SK-N-SH treated with all-trans-retinoic acid at 6 μM for 48 hours (cell line): ENCODE measurements at regions not wholly inside any gene's neighbourhood (a gene's known extent, or its start where the extent isn't known, plus 50 kb on each side); places are given as distances from the start of the nearest gene placed in this dataset.

Source experiments
- ATAC-seq: fragments of 200-7000 bp; cut with Tn5 transposase; 3 replicates; pipeline ENCODE4 v1.9.1; 2020; ENCODE audit warnings: mild to moderate bottlenecking, moderate library complexity
- ARNTL ChIP-seq: fragments of 450-650 bp; formaldehyde crosslinking; IDR thresholded peaks from 2 replicates; pipeline ENCODE4 v1.5.0; 2020; ENCODE audit warnings: low read depth, mild to moderate bottlenecking, moderate library complexity, borderline replicate concordance
- BACH2 ChIP-seq: fragments of 250-450 bp; sonication (Bioruptor Pico); IDR thresholded peaks from 2 replicates; pipeline ENCODE4 v1.9.0; 2021; ENCODE audit warnings: mild to moderate bottlenecking, borderline replicate concordance
- CSDC2 ChIP-seq: fragments of 250-450 bp; sonication (Bioruptor Pico); IDR thresholded peaks from 2 replicates; pipeline ENCODE4 v1.5.0; 2020; ENCODE audit warnings: mild to moderate bottlenecking, moderate library complexity
- ESRRG ChIP-seq: fragments of 250-450 bp; sonication (Bioruptor Pico); IDR thresholded peaks from 2 replicates; pipeline ENCODE4 v1.6.1; 2021; ENCODE audit warnings: mild to moderate bottlenecking
- GLIS3 ChIP-seq: fragments of 250-450 bp; sonication (Bioruptor Pico); IDR thresholded peaks from 2 replicates; pipeline ENCODE4 v1.5.0; 2020; ENCODE audit warnings: mild to moderate bottlenecking, moderate library complexity
- ISL1 ChIP-seq: fragments of 250-450 bp; sonication (Bioruptor Pico); IDR thresholded peaks from 2 replicates; pipeline ENCODE4 v2.1.2; 2022; ENCODE audit warnings: mild to moderate bottlenecking, moderate library complexity
- OSR1 ChIP-seq: fragments of 250-450 bp; sonication (Bioruptor Pico); IDR thresholded peaks from 2 replicates; pipeline ENCODE4 v1.8.0; 2022; ENCODE audit warnings: moderate library complexity, mild to moderate bottlenecking, inconsistent platforms
- PPARA ChIP-seq: fragments of 250-450 bp; sonication (Bioruptor Pico); IDR thresholded peaks from 2 replicates; pipeline ENCODE4 v1.5.0; 2020; ENCODE audit warnings: mild to moderate bottlenecking, borderline replicate concordance
- RARB ChIP-seq: fragments of 250-450 bp; sonication (Bioruptor Pico); IDR thresholded peaks from 2 replicates; pipeline ENCODE4 v1.8.0; 2021; ENCODE audit warnings: mild to moderate bottlenecking, moderate library complexity
- SNAI2 ChIP-seq: fragments of 250-450 bp; sonication (Bioruptor Pico); IDR thresholded peaks from 2 replicates; pipeline ENCODE4 v1.5.0; 2020; ENCODE audit warnings: mild to moderate bottlenecking, moderate library complexity
- TCF4 ChIP-seq: fragments of 250-450 bp; sonication (Bioruptor Pico); IDR thresholded peaks from 2 replicates; pipeline ENCODE4 v1.8.0; 2021; ENCODE audit warnings: mild to moderate bottlenecking, moderate library complexity, borderline replicate concordance
- TOX ChIP-seq: fragments of 250-450 bp; sonication (Bioruptor Pico); IDR thresholded peaks from 2 replicates; pipeline ENCODE4 v1.8.0; 2021; ENCODE audit warnings: mild to moderate bottlenecking, moderate library complexity, borderline replicate concordance
- ZC3H10 ChIP-seq: fragments of 250-450 bp; sonication (Bioruptor Pico); IDR thresholded peaks from 2 replicates; pipeline ENCODE4 v1.5.1; 2021; ENCODE audit warnings: mild to moderate bottlenecking, moderate library complexity
- ZFP3 ChIP-seq: fragments of 250-450 bp; sonication (Bioruptor Pico); IDR thresholded peaks from 2 replicates; pipeline ENCODE4 v1.5.0; 2020; ENCODE audit warnings: mild to moderate bottlenecking, moderate library complexity
- ZFP30 ChIP-seq: fragments of 450-650 bp; formaldehyde crosslinking; IDR thresholded peaks from 2 replicates; pipeline ENCODE4 v1.5.0; 2022; ENCODE audit warnings: mild to moderate bottlenecking, moderate library complexity
- ZNF565 ChIP-seq: fragments of 450-650 bp; formaldehyde crosslinking; conservative IDR thresholded peaks from 2 replicates; pipeline ENCODE4 v1.5.0; 2020; ENCODE audit warnings: low read depth, mild to moderate bottlenecking, moderate library complexity
- ZNF70 ChIP-seq: fragments of 450-650 bp; formaldehyde crosslinking; IDR thresholded peaks from 2 replicates; pipeline ENCODE4 v1.5.0; 2020; ENCODE audit warnings: mild to moderate bottlenecking, moderate library complexity
- ZNF8 ChIP-seq: fragments of 450-650 bp; formaldehyde crosslinking; IDR thresholded peaks from 2 replicates; pipeline ENCODE4 v1.5.0; 2020; ENCODE audit warnings: mild to moderate bottlenecking, moderate library complexity
- TF ChIP-seq, protein P1 (sequence below): fragments of 250-450 bp; sonication (Bioruptor Pico); IDR thresholded peaks from 2 replicates; pipeline ENCODE4 v1.5.1; 2020; ENCODE audit warnings: low read depth, mild to moderate bottlenecking, moderate library complexity
- TF ChIP-seq, protein P2 (sequence below): fragments of 250-450 bp; sonication (Bioruptor Pico); IDR thresholded peaks from 2 replicates; pipeline ENCODE4 v1.5.0; 2020; ENCODE audit warnings: mild to moderate bottlenecking, moderate library complexity
- TF ChIP-seq, protein P3 (sequence below): fragments of 250-450 bp; sonication (Bioruptor Pico); IDR thresholded peaks from 2 replicates; pipeline ENCODE4 v1.8.0; 2021; ENCODE audit warnings: low read depth, mild to moderate bottlenecking, moderate library complexity, borderline replicate concordance

DNA sequence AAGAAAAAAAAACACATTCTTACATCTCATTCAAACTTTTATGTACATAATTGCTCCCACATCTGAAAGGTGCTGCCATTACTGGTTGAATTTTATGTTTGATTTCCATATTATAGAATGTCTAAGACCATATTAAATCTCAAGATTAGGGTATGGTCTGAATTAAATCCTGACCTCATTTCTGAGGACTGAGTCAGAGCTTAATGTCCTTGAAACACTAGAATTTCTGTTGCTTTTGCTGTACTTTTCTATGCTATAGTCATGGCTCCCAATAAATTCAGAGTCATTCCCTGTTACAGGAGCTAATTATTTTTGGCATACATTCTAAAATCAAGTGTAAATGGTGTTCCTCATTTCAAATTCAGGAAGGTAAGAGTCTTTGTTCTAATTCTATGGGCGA lies 285.3 kb upstream of the MANEA start (continued):
- TF ChIP-seq, protein P1, sequence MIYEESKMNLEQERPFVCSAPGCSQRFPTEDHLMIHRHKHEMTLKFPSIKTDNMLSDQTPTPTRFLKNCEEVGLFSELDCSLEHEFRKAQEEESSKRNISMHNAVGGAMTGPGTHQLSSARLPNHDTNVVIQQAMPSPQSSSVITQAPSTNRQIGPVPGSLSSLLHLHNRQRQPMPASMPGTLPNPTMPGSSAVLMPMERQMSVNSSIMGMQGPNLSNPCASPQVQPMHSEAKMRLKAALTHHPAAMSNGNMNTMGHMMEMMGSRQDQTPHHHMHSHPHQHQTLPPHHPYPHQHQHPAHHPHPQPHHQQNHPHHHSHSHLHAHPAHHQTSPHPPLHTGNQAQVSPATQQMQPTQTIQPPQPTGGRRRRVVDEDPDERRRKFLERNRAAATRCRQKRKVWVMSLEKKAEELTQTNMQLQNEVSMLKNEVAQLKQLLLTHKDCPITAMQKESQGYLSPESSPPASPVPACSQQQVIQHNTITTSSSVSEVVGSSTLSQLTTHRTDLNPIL, result no peak
- TF ChIP-seq CSDC2 (CRISPR knock-in tag) (no peak), ISL1 (CRISPR knock-in tag) (no peak), ZFP3 (CRISPR knock-in tag) (no peak), TOX (CRISPR knock-in tag) (no peak), RARB (CRISPR knock-in tag) (no peak), ZNF70 (no peak)

DNA sequence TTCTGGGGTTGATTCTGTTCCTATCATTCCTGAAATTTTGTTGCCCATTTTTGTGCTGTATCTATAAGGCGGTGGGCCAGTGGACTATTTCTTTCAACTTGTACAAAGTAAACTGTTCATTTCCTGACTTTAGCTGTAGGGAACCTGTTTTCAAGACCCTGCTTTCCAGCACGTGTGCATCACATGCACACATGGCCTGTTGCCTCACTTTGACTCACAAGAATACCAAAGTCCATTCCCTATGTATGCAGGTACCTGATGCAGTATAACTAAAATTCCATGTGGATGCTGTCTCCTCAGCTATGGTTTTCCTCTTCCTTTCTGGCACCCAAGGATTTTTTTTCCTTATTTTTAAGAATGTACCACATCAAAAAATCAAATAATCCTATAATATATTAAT lies 284.1 kb upstream of the MANEA start:
- no peak for TF ChIP-seq BACH2
- no peak for TF ChIP-seq PPARA
- TF ChIP-seq ZNF70, result no peak
- no peak for TF ChIP-seq ZFP30 (CRISPR knock-in tag)
- no peak for TF ChIP-seq ZFP3 (CRISPR knock-in tag)
- no peak for TF ChIP-seq OSR1 (CRISPR knock-in tag)
- no peak for TF ChIP-seq ZC3H10
- no peak for TF ChIP-seq TCF4 (CRISPR knock-in tag)
- TF ChIP-seq ARNTL, result no peak
- no peak for TF ChIP-seq SNAI2 (CRISPR knock-in tag)
- TF ChIP-seq, all 23 proteins: peak for 0

DNA sequence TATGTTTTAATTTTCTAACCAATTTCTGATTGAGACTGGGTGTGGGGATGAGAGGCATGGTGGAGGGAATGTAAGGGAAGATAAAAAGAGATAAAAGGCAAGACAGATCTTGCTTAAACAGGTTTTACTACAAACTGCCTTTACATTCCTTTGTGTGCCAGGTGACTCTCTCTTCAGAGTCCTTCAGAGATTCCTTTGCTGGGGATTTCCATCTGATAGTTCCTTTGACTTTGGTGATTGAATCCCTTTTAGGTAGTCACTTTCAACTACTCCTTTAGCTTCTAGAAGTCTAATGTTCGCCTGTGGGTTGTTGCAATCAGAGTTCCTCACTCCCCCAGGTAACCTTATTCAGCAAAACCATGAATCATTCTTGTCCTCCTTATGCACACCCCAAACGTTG lies 283.3 kb upstream of the MANEA start:
- TF ChIP-seq ARNTL (no peak), ESRRG (CRISPR knock-in tag) (no peak), ZNF8 (CRISPR knock-in tag) (no peak), CSDC2 (CRISPR knock-in tag) (no peak), GLIS3 (CRISPR knock-in tag) (no peak), RARB (CRISPR knock-in tag) (no peak), ZC3H10 (no peak), ZNF565 (CRISPR knock-in tag) (no peak), TCF4 (CRISPR knock-in tag) (no peak), TOX (CRISPR knock-in tag) (no peak), BACH2 (no peak), ZNF70 (no peak), PPARA (no peak), ZFP3 (CRISPR knock-in tag) (no peak)
- TF ChIP-seq, protein P2, sequence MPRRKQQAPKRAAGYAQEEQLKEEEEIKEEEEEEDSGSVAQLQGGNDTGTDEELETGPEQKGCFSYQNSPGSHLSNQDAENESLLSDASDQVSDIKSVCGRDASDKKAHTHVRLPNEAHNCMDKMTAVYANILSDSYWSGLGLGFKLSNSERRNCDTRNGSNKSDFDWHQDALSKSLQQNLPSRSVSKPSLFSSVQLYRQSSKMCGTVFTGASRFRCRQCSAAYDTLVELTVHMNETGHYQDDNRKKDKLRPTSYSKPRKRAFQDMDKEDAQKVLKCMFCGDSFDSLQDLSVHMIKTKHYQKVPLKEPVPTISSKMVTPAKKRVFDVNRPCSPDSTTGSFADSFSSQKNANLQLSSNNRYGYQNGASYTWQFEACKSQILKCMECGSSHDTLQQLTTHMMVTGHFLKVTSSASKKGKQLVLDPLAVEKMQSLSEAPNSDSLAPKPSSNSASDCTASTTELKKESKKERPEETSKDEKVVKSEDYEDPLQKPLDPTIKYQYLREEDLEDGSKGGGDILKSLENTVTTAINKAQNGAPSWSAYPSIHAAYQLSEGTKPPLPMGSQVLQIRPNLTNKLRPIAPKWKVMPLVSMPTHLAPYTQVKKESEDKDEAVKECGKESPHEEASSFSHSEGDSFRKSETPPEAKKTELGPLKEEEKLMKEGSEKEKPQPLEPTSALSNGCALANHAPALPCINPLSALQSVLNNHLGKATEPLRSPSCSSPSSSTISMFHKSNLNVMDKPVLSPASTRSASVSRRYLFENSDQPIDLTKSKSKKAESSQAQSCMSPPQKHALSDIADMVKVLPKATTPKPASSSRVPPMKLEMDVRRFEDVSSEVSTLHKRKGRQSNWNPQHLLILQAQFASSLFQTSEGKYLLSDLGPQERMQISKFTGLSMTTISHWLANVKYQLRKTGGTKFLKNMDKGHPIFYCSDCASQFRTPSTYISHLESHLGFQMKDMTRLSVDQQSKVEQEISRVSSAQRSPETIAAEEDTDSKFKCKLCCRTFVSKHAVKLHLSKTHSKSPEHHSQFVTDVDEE, result no peak
- TF ChIP-seq, protein P1, result no peak
- TF ChIP-seq, protein P3, sequence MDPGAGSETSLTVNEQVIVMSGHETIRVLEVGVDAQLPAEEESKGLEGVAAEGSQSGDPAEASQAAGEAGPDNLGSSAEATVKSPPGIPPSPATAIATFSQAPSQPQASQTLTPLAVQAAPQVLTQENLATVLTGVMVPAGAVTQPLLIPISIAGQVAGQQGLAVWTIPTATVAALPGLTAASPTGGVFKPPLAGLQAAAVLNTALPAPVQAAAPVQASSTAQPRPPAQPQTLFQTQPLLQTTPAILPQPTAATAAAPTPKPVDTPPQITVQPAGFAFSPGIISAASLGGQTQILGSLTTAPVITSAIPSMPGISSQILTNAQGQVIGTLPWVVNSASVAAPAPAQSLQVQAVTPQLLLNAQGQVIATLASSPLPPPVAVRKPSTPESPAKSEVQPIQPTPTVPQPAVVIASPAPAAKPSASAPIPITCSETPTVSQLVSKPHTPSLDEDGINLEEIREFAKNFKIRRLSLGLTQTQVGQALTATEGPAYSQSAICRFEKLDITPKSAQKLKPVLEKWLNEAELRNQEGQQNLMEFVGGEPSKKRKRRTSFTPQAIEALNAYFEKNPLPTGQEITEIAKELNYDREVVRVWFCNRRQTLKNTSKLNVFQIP (CRISPR knock-in tag), result no peak
- no peak for ATAC-seq

More for the DNA sequence above, 284.1 kb upstream of the MANEA start:
- no peak for ATAC-seq

DNA sequence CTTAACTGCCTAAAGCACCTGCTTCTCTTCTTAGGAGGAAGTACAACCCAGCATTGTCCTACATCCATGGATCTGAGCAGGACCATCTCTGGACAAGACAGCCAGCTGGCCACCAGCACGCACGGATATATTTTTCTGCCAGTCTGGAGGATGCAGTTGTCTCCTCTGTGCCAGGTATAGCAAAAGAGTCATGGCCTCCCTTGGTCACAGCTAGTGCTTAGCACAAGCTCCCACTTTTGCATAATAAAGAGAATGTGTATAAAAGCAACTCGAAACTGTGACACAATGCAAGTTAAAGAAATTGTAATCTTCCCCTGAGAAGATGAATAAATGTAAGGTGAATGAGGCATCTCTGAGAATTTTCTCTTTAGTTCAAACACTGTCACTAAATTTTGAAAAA lies 267.8 kb upstream of the MANEA start:
- TF ChIP-seq GLIS3 (CRISPR knock-in tag) (no peak), ZNF70 (no peak)
- ATAC-seq, result no peak

DNA sequence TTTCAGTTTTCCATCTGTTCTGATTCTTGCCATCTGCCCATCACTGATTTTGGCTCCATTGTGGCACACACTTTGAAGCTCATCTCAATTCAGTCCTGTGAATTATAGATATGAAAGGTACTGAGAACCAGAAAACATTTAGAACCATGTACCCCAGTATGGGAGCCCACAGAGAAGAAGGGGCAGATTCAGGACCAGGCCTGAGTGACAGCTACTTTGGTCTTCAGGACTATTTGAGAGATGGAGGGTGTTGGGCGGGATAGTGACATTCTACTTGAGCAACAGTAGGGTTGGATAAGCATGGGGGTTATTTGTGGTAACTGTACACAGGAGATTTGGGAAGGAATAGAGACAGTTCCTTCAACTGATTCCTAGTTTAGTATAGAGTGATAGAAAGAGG lies 259.2 kb upstream of the MANEA start:
- ATAC-seq, result no peak
- no peak for TF ChIP-seq ESRRG (CRISPR knock-in tag)
- TF ChIP-seq, all 23 proteins: peak for 0
